IPS DF 4.7 (cell line): ENCODE measurements at regions not wholly inside any gene's neighbourhood (a gene's known extent, or its start where the extent isn't known, plus 50 kb on each side); places are given as distances from the start of the nearest gene placed in this dataset.
"Not testable (repeated sequence)": the region's sequence is repeated elsewhere in the genome, so short reads cannot be mapped to it uniquely, and the experiment has no call there.

ENCODE experiments used
- DNase-seq: peaks from one replicate; pipeline ENCODE4 v3.0.0-alpha.2; 2013; ENCODE audit warnings: low spot score; ENCODE audit errors: extremely low read depth

- no peak for DNase-seq
Measured at GRCh38 chr10:18735711-18736110, 76.5 kb downstream of the ARL5B start.

GRCh38 chr10:18737236-18737635 is 78.0 kb downstream of the ARL5B start:
- no peak for DNase-seq

- no peak for DNase-seq
Measured at GRCh38 chr10:18737841-18738240, 78.6 kb downstream of the ARL5B start.

- DNase-seq: no peak
Measured at GRCh38 chr10:18738835-18739234, 79.6 kb downstream of the ARL5B start.

GRCh38 chr10:18743926-18744325 is 84.7 kb downstream of the ARL5B start:
- DNase-seq: no peak

GRCh38 chr10:18753312-18753895 is 94.2 kb downstream of the ARL5B start:
- DNase-seq: peak; percentile 11

GRCh38 chr10:18759575-18759974 is 100.3 kb downstream of the ARL5B start:
- no peak for DNase-seq

- no peak for DNase-seq
Measured at GRCh38 chr10:18760836-18761235, 101.6 kb downstream of the ARL5B start.

GRCh38 chr10:18767981-18768380 is 108.8 kb downstream of the ARL5B start:
- no peak for DNase-seq

- no peak for DNase-seq
Measured at GRCh38 chr10:18773180-18773579, 113.9 kb downstream of the ARL5B start.

GRCh38 chr10:18777258-18777657 is 118.0 kb downstream of the ARL5B start:
- DNase-seq: no peak

- no peak for DNase-seq
Measured at GRCh38 chr10:18786478-18786877, 127.2 kb downstream of the ARL5B start.

GRCh38 chr10:18793951-18794350 is 134.7 kb downstream of the ARL5B start:
- no peak for DNase-seq

- DNase-seq: no peak
Measured at GRCh38 chr10:18795549-18795948, 136.3 kb downstream of the ARL5B start.

GRCh38 chr10:18797286-18797685 is 138.1 kb downstream of the ARL5B start:
- no peak for DNase-seq

GRCh38 chr10:18822156-18822555 is 162.9 kb downstream of the ARL5B start:
- DNase-seq: no peak

GRCh38 chr10:18829259-18829658 is 170.0 kb downstream of the ARL5B start:
- DNase-seq: no peak

- DNase-seq: no peak
Measured at GRCh38 chr10:18830277-18830676, 171.0 kb downstream of the ARL5B start.

- not testable (repeated sequence) for DNase-seq
Measured at GRCh38 chr10:18856623-18857022, 192.0 kb upstream of the MALRD1 start.

- no peak for DNase-seq
Measured at GRCh38 chr10:18859659-18860058, 188.9 kb upstream of the MALRD1 start.

GRCh38 chr10:18860186-18860585 is 188.4 kb upstream of the MALRD1 start:
- no peak for DNase-seq

GRCh38 chr10:18860631-18861240 is 187.9 kb upstream of the MALRD1 start:
- no peak for DNase-seq

- no peak for DNase-seq
Measured at GRCh38 chr10:18861382-18861781, 187.2 kb upstream of the MALRD1 start.
